Medulla oblongata (tissue), 1 donor: ENCODE measurements at regions not wholly inside any gene's neighbourhood (a gene's known extent, or its start where the extent isn't known, plus 50 kb on each side); places are given as distances from the start of the nearest gene placed in this dataset.

Experiments
- DNase-seq: peaks from one replicate; pipeline ENCODE4 v3.0.0-alpha.2; 2015; ENCODE audit errors: extremely low spot score

DNA sequence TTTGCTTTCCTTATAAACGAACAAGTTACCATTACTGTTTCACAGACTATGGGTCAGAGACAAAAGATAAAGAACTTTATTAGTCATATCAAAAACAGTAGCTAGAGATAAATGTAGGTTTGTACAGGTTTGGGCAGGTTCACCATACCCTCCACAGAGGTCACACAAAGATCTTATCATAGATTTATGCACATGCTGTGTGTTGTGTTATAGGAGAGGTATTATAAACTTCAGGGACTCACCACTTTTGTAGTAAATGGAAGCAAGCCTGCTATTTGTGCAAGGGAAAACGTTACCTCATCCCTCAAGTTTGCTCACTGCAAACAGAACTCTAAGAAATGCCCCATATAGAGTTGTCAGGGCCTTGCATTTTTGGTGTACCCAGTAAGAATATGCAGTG is 584.5 kb upstream of the LRRTM1 start:
- no peak for DNase-seq

- DNase-seq, result no peak
Measured at GRCh38 chr2:80887841-80888378, 583.4 kb upstream of the LRRTM1 start.

DNA sequence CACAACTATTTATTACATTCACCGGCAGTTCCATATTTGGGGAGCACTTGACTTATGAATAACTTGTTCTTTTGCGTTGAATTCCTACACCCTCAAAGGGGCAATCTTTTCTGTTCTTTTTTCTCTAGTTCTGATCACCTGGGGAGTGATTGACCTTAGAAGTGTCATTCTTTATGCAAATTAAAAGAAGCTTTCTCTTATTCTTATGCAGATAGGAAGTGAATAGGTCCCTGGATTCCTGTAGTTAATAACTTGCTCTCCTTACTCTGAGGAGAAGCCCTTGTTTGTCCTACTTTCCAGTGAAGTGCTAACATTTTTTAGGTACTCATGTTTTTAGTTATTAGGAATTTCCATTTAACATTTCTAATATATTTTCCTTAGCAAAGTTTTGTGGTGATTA is 569.8 kb upstream of the LRRTM1 start:
- DNase-seq, result no peak

- no peak for DNase-seq
Measured at GRCh38 chr2:80869858-80870438, 565.4 kb upstream of the LRRTM1 start.

- no peak for DNase-seq
Measured at GRCh38 chr2:80863147-80863714, 558.7 kb upstream of the LRRTM1 start.

- no peak for DNase-seq
Measured at GRCh38 chr2:80858965-80859364, 554.4 kb upstream of the LRRTM1 start.

DNA sequence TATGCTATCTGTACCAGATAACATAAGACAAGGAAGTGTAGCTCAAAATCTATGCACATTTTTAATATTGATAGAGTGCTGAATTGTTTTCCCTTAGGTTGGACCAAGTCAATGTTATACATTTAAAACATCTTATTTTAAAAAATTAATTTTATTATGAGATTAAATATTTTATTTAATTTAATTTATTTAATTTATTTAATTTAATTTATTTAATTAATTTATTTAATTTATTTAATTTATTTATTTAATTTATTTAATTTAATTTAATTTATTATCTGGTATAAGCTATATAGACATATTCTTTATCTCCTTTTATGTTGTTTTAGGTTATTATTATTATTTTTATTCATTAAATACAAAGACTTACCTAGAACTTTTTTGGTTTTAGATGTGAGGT is 551.7 kb upstream of the LRRTM1 start:
- DNase-seq, result no peak

- no peak for DNase-seq
Measured at GRCh38 chr2:80854831-80855230, 550.3 kb upstream of the LRRTM1 start.

DNA sequence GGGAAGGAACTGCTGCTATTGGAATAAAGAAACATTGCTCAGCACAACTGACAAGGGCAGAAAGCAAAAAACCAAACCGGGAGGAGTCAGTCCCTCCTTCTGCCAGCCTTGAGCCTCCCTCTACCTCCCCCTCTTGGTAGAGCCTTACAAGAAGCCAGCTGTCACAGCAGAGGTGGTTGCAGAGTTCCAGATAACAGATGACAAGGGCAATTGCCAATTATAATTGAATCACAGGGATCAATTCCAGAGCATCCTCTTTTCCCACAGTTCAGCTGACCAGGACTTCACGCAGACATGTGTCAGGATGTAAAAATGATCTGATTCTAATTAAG is 548.2 kb upstream of the LRRTM1 start:
- DNase-seq, result no peak

DNA sequence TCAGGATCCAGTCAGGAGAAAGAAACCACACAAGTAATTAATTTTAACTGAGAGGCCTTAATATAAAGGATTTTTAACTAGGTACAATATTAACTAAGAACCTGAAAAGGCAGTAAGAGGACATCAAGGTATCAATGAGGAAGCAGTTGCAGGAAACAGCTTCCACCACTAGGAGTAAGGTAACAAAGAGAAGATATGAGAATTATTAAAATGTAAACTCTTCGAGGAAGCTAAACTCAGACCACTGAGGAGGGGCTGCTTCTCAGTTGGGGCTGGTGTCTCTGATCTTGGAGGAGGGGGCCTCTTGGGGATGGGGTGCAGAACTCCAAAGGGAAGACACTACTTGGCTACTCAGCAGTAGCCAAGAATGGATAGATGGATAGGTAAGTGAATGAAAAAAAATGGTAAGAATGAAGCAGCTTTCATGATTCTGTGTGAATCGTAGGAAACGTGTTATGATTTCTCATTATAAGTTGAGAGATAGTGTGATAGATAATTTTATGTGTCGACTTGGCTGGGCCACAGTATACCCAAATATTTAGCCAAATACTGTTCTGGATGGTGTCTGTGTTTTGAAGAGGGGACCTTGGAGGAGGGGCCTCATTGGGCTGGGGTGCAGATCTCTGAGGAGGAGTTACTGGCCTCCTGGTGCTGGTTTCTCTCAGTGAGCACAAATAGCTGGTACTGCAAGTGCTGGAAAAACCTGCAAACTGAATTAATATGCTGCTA is 547.7 kb upstream of the LRRTM1 start:
- no peak for DNase-seq

- DNase-seq, result no peak
Measured at GRCh38 chr2:80830891-80831290, 526.3 kb upstream of the LRRTM1 start.

GRCh38 chr2:80822999-80823398 is 518.4 kb upstream of the LRRTM1 start:
- no peak for DNase-seq

DNA sequence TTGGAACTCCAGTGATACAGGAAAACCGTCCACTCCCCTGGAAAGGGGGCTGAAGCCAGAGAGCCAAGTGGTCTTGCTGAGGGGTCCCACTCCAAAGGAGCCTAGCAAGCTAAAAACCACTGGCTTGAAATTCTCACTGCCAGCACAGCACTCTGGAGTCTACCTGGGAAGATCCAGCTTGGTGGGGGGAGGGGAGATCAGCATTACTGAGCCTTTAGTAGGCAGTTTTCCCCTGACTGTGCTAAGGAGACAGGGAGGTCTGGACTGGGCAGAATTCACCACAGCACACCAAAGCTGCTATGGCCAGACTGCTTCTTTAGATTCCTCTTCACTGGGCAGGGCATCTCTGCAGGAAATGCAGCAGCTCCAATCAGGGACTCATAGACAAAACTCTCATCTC is 510.7 kb upstream of the LRRTM1 start:
- DNase-seq, result no peak

- no peak for DNase-seq
Measured at GRCh38 chr2:80786584-80786983, 482.0 kb upstream of the LRRTM1 start.

DNA sequence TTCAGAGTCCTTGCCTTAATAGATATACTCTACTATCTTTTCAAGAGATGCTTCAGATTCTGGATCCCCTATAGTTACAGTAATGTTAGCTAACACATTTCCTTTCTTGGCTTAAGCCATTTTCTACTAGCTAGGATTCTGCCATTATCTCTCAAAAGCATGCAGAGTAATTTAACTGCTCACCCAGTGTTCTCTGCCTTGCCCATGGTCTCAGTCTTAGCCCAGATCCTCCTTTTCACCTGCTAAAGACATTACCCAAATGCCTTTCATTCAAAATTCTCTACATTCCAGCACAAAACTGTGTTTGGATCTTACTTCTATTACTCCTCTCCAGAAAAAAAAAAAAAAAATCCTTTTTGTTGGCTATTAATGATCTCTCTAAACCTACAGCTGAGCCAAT is 474.2 kb upstream of the LRRTM1 start:
- DNase-seq, result no peak

GRCh38 chr2:80748592-80748991 is 444.0 kb upstream of the LRRTM1 start:
- no peak for DNase-seq

DNA sequence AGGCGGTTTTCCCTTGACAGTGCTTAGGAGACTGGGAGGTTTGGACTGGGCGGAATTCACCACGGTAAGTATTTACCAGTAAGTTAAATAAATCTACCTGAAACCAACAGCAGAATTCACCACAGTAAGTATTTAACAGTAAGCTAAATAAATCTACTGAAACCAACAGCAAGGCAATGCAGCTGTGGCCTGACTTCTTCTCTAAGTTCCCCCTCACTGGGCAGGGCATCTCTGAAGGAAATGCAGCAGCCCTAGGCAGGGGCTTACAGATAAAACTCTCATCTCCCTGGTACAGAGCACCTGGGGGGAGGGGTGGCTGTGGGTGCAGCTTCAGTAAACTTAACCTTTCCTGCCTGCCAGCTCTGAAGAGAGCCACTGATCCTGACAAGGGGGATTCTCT is 432.5 kb upstream of the LRRTM1 start:
- DNase-seq, result no peak

DNA sequence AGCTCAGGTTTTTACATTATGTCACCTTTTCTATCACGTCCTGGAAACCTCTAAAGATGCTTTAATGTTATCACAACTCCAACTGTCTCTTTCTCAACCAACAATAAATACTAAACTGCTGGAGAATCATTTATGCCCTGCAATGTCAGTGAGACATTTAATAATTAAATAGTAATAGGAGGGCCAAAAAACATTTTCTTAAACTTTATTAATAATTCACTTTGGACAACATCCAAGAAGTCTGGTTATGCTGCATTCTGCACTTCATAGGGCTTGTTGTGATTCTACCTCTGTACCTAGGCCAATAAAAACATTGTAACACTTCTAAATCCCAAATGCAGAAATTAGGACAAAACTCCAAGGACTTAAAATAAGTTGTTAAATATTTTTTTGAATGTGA is 420.4 kb upstream of the LRRTM1 start:
- DNase-seq, result no peak

- no peak for DNase-seq
Measured at GRCh38 chr2:80722803-80723202, 418.3 kb upstream of the LRRTM1 start.

DNA sequence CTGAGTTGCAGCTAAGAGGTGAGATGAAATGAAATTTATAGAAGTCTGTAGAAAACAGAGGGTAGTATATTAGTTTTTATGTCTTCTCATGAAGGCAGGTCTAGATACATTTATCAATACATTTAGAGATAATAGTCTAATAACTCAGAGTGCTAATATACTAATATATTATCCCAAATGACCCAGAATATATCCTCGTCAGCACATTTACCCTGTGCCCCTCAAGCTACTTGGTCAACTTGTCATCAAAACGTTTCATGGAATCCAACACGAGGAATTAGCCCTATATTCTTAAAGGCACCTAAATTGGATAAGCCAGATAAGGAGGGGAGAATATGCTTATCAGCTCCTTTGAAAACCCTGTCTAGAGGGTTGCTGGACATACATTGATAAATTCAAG is 415.1 kb upstream of the LRRTM1 start:
- DNase-seq, result no peak

DNA sequence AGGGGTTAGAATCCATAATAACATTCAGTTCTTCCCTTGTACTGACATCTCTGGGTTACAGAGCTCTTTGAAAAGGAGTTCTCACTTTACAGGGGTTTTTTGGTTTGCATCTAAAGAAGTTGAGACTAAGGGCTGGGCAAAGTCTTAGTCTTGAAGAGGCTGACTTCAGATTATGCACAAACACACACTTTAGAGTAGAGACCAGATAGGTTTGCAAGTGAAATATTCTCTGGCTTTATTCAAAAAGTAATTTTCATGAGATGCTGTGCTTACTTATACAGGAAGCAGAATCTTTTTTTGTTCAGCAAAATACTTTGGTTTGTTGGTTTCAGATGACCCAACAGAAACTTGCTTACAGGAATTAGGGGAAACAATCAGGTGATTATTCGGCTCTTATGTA is 410.9 kb upstream of the LRRTM1 start:
- no peak for DNase-seq

DNA sequence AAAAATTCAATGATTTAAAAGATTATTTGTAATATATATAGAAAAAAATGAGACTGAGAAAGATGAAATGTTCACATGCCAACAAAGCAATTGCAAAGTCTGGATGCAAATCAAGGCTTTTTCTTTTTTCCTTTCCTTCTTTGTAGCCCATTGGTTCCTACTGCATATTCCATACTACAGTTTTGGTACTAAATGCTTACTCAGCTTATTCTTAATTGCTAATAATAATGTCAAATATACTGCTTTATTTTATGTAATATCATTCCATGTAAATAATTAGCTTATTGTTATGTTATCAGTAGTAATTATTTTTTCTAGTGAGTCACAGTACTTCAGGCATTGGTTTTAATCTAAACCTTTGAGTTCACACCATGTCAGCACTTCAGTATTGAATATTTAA is 407.4 kb upstream of the LRRTM1 start:
- DNase-seq, result no peak

DNA sequence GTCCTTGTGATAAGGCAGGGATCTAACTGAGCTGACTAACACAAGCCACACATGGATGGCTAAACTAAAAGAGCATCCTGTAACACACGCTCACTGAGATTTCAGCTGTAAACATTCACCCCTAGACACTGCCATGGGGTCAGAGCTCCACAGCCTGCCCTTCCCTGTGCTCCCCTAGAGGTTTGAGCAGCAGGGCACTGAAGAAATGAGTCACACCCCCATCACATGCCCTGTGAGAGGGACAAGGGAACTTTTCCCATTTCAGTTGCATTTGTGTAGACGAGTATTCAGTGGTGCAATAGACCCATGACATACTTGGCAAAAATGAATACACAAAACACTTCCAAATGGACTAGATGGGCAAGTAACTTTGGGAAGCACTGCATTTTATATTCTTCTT is 402.4 kb upstream of the LRRTM1 start:
- no peak for DNase-seq
